Upper lobe of right lung (tissue), 1 donor: ENCODE measurements at regions not wholly inside any gene's neighbourhood (a gene's known extent, or its start where the extent isn't known, plus 50 kb on each side); places are given as distances from the start of the nearest gene placed in this dataset.

Source experiments
- ATAC-seq: fragments of 200-7000 bp; cut with Tn5 transposase; one replicate; pipeline ENCODE4 v1.9.1; 2020; ENCODE audit warnings: mild to moderate bottlenecking, moderate library complexity
- DNase-seq: peaks from one replicate; pipeline ENCODE4 v3.0.0-alpha.2; 2020
- H3K27ac ChIP-seq: fragments of 200-600 bp; one replicate; pipeline ENCODE4 v1.8.0; 2022
- H3K27me3 ChIP-seq: fragments of 200-600 bp; one replicate; pipeline ENCODE4 v1.8.0; 2022; ENCODE audit warnings: mild to moderate bottlenecking
- H3K36me3 ChIP-seq: fragments of 200-600 bp; one replicate; pipeline ENCODE4 v1.8.0; 2022
- H3K4me1 ChIP-seq: fragments of 200-600 bp; one replicate; pipeline ENCODE4 v1.8.0; 2022
- H3K4me3 ChIP-seq: fragments of 200-600 bp; one replicate; pipeline ENCODE4 v1.8.0; 2022; ENCODE audit warnings: mild to moderate bottlenecking
- H3K9me3 ChIP-seq: fragments of 200-600 bp; one replicate; pipeline ENCODE4 v1.8.0; 2022
- intact Hi-C: fragments of 100-400 bp; cut with DNase I; formaldehyde crosslinking; loops from one replicate; pipeline ENCODE4 v1.11.0; 2022
- TF ChIP-seq, protein P1 (sequence below): fragments of 200-600 bp; IDR thresholded peaks from one replicate; pipeline ENCODE4 v1.8.0; 2022; ENCODE audit warnings: antibody characterized with exemption
- donor health status: DM: no; HTN: yes; CAD: no; lungs with severe emphysema.

GRCh38 chr6:134480593-134480992 lies 162.7 kb upstream of the SGK1 start:
- TF ChIP-seq, protein P1, sequence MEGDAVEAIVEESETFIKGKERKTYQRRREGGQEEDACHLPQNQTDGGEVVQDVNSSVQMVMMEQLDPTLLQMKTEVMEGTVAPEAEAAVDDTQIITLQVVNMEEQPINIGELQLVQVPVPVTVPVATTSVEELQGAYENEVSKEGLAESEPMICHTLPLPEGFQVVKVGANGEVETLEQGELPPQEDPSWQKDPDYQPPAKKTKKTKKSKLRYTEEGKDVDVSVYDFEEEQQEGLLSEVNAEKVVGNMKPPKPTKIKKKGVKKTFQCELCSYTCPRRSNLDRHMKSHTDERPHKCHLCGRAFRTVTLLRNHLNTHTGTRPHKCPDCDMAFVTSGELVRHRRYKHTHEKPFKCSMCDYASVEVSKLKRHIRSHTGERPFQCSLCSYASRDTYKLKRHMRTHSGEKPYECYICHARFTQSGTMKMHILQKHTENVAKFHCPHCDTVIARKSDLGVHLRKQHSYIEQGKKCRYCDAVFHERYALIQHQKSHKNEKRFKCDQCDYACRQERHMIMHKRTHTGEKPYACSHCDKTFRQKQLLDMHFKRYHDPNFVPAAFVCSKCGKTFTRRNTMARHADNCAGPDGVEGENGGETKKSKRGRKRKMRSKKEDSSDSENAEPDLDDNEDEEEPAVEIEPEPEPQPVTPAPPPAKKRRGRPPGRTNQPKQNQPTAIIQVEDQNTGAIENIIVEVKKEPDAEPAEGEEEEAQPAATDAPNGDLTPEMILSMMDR, result no peak
- intact Hi-C loops, result no loop called here
- no peak for DNase-seq
- no peaks in the 10 kb centered on the region for H3K27me3 ChIP-seq
- no peak overlapping the region for H3K27ac ChIP-seq
- H3K9me3 ChIP-seq, result no peaks in the 10 kb centered on the region
- H3K36me3 ChIP-seq, result no peaks in the 10 kb centered on the region
- no peaks in the 10 kb centered on the region for H3K4me1 ChIP-seq
- ATAC-seq, result no peak
- H3K4me3 ChIP-seq, result no peak overlapping the region

DNA sequence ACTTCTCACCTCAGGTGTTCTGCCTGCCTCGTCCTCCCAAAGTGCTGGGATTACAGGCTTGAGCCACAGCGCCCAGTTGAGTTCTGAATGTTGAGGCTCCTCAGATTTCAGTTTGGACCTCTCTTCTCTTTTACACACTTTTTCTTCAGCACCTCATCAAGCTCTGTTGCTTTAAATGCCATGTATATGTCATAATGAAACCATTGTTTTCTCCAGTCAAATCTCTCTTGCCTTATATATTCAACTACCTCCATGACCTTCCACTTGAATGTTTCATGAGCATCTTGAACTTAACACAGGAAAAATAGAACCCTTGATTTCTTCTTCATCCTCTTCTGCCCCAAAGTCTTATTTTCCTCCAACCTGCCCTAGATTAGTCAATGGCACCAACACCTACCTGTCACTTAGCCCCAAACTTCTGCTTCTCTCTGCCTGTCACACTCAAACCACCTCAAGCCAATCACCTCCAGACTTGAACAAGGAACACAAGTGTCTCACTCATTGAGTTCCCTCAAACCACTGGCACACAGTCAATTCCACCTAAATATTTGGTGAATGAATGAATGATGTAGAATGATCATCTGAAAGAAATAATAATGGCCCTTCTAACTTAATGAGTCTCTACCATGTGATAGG lies 161.0 kb upstream of the SGK1 start:
- H3K9me3 ChIP-seq, result no peaks in the 10 kb centered on the region
- no peaks in the 10 kb centered on the region for H3K36me3 ChIP-seq
- H3K27ac ChIP-seq, result no peak overlapping the region
- no peaks in the 10 kb centered on the region for H3K27me3 ChIP-seq
- H3K4me1 ChIP-seq, result no peaks in the 10 kb centered on the region
- no peak overlapping the region for H3K4me3 ChIP-seq
- TF ChIP-seq, protein P1, result no peak
- intact Hi-C loops, result no loop called here
- ATAC-seq (no peak), DNase-seq (no peak)

GRCh38 chr6:134477991-134478635 lies 160.2 kb upstream of the SGK1 start:
- Histone ChIP-seq H3K36me3 (no peaks in the 10 kb centered on the region), H3K27me3 (no peaks in the 10 kb centered on the region), H3K9me3 (no peaks in the 10 kb centered on the region), H3K4me3 (no peak overlapping the region), H3K4me1 (no peaks in the 10 kb centered on the region), H3K27ac (no peak overlapping the region)
- intact Hi-C loops, result no loop called here
- DNase-seq (no peak), ATAC-seq (no peak)
- TF ChIP-seq, protein P1, result no peak

DNA sequence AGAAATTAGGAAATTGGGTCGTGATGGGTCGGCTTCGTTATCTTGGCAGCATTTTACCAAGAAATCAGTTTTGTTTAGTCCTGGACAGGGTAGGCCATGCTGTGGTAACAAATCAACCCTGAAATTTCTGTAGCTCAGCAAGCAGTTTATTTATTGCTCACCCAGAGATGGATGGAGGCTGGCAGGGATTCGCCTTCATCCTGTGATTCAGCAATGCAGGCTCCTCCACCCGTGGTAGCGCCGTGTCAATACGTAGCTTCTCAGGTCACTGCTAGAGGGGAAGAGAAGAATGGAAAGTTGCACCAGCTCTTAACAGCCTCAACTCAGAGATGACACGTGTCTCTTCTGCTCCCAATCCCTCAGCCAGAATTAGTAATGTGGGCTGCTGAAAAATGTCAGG lies 157.0 kb upstream of the SGK1 start:
- Histone ChIP-seq H3K4me1 (no peaks in the 10 kb centered on the region), H3K4me3 (no peak overlapping the region), H3K36me3 (no peaks in the 10 kb centered on the region), H3K27me3 (no peaks in the 10 kb centered on the region), H3K9me3 (no peaks in the 10 kb centered on the region), H3K27ac (no peak overlapping the region)
- ATAC-seq (no peak), DNase-seq (no peak)
- intact Hi-C loops, result no loop called here
- TF ChIP-seq, protein P1, result no peak

DNA sequence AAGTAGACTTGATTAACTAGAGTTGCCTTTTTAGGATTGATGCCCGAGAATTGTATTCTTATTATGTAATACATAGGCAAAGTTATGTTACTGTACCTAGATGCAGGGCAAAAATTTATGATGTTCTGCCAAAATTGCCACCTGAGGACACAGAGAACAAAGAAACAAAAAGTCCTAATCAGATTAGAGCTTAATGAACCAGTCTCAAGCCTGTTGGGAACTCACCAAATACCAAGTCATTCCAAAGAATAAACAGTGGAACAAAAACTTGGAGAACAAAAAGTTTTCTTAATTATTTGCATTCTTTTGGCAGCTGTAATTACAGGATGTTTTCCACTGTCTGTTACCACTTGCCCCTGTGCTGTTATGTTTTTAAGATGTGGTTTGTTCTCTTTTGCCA lies 154.7 kb upstream of the SGK1 start:
- Histone ChIP-seq H3K4me1 (no peaks in the 10 kb centered on the region), H3K36me3 (no peaks in the 10 kb centered on the region), H3K4me3 (no peak overlapping the region), H3K27me3 (no peaks in the 10 kb centered on the region), H3K9me3 (no peaks in the 10 kb centered on the region), H3K27ac (no peak overlapping the region)
- intact Hi-C loops, result no loop called here
- DNase-seq (no peak), ATAC-seq (no peak)
- TF ChIP-seq, protein P1, result no peak

- H3K27ac ChIP-seq, result no peak overlapping the region
- DNase-seq (no peak), ATAC-seq (no peak)
- no peaks in the 10 kb centered on the region for H3K36me3 ChIP-seq
- intact Hi-C loops, result no loop called here
- no peaks in the 10 kb centered on the region for H3K9me3 ChIP-seq
- no peak overlapping the region for H3K4me3 ChIP-seq
- no peaks in the 10 kb centered on the region for H3K27me3 ChIP-seq
- TF ChIP-seq, protein P1, result no peak
- H3K4me1 ChIP-seq, result no peaks in the 10 kb centered on the region
Observed at GRCh38 chr6:134472046-134472445, 154.1 kb upstream of the SGK1 start.
